ENCODE measurements at regions not wholly inside any gene's neighbourhood (a gene's known extent, or its start where the extent isn't known, plus 50 kb on each side); places are given as distances from the start of the nearest gene placed in this dataset.

DNA sequence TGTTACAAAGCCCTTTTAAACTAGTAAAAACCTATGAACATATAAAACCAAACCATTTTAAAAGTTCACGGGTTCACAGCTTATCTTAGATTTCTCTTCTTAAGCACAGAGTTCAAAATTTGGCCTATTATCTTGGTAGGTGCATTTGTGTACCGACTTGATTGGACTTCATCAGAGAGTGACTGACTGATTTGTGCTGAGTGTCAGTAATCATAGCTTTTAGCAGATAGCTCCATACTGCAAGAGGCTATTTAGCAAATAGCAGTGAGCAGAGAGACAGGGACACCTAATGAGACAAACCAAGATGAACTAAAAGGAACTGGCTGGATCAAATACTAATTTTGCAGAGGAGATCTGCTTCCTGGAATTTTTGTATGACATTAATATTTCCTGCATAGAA lies 274.5 kb downstream of the PRR16 start:
- intact Hi-C loops (cut with DNase I): no loop called here
- no peak for ATAC-seq
- no peak for DNase-seq

DNA sequence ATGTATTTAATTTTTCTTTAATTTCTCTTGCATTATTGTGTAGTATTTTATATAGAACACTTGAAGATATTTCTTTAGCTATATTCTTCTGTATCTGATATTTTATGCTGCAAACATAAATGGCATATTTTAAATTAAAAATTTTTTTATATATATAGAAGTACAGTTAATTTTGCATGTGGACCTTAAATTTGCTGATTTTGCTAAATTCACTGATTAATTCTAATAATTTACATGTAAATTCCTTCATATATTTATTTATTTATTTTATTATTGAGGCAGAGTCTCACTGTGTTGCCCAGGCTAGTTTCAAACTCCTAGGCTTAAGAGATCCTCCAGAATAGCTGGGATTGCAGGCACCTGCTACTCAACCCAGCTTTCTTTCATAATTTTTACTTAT lies 276.9 kb downstream of the PRR16 start:
- Histone ChIP-seq H3K4me1 (no peaks in the 10 kb centered on the region), H3K27me3 (no peaks in the 10 kb centered on the region), H3K36me3 (no peaks in the 10 kb centered on the region), H3K27ac (no peak overlapping the region), H3K9me3 (no peaks in the 10 kb centered on the region), H3K4me3 (no peak overlapping the region)
- DNase-seq (no peak), ATAC-seq (no peak)
- TF ChIP-seq, protein P1, sequence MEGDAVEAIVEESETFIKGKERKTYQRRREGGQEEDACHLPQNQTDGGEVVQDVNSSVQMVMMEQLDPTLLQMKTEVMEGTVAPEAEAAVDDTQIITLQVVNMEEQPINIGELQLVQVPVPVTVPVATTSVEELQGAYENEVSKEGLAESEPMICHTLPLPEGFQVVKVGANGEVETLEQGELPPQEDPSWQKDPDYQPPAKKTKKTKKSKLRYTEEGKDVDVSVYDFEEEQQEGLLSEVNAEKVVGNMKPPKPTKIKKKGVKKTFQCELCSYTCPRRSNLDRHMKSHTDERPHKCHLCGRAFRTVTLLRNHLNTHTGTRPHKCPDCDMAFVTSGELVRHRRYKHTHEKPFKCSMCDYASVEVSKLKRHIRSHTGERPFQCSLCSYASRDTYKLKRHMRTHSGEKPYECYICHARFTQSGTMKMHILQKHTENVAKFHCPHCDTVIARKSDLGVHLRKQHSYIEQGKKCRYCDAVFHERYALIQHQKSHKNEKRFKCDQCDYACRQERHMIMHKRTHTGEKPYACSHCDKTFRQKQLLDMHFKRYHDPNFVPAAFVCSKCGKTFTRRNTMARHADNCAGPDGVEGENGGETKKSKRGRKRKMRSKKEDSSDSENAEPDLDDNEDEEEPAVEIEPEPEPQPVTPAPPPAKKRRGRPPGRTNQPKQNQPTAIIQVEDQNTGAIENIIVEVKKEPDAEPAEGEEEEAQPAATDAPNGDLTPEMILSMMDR (IDR thresholded peaks at IDR 0.05): no peak
- TF ChIP-seq POLR2A (IDR thresholded peaks at IDR 0.05): no peak
- intact Hi-C loops (cut with DNase I): no loop called here

More for the DNA sequence above, 274.5 kb downstream of the PRR16 start:
- TF ChIP-seq POLR2A (IDR thresholded peaks at IDR 0.05): no peak
- TF ChIP-seq, protein P1 (IDR thresholded peaks at IDR 0.05): no peak
- Histone ChIP-seq H3K4me1 (no peaks in the 10 kb centered on the region), H3K27me3 (no peaks in the 10 kb centered on the region), H3K4me3 (no peak overlapping the region), H3K36me3 (no peaks in the 10 kb centered on the region), H3K9me3 (no peaks in the 10 kb centered on the region), H3K27ac (no peak overlapping the region)
- 40% methylated on average over 2 of the region's 2 CpGs for WGBS (ENCODE audit: insufficient coverage, low coverage, low lambda C conversion rate, missing lambda C conversion rate)

DNA sequence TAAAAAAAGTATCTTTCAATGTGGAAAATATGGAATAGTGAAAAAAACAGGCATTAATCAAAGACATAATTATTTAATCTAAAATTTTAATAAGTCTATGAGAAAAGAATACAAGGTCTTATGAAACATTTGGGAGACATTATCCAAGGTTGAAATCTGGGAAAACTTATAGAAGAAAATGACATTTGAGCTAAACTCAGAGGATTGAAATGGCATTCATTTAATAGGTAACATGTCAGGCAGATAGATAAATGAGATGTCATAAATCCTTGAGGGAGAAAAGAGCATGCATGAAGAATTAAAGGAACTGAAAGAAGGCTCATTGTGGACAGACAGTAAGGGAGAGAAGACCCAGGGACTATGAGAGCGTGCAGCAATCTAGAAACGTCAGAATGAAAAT lies 284.4 kb downstream of the PRR16 start:
- Histone ChIP-seq H3K36me3 (no peaks in the 10 kb centered on the region), H3K27me3 (no peaks in the 10 kb centered on the region), H3K27ac (no peak overlapping the region), H3K9me3 (no peaks in the 10 kb centered on the region), H3K4me1 (no peaks in the 10 kb centered on the region), H3K4me3 (no peak overlapping the region)
- ATAC-seq (no peak), DNase-seq (no peak)
- TF ChIP-seq POLR2A (IDR thresholded peaks at IDR 0.05): no peak
- TF ChIP-seq, protein P1 (IDR thresholded peaks at IDR 0.05): no peak
- WGBS (ENCODE audit: insufficient coverage, low coverage, low lambda C conversion rate, missing lambda C conversion rate): 34% methylated on average over 2 of the region's 2 CpGs
- intact Hi-C loops (cut with DNase I): no loop called here

DNA sequence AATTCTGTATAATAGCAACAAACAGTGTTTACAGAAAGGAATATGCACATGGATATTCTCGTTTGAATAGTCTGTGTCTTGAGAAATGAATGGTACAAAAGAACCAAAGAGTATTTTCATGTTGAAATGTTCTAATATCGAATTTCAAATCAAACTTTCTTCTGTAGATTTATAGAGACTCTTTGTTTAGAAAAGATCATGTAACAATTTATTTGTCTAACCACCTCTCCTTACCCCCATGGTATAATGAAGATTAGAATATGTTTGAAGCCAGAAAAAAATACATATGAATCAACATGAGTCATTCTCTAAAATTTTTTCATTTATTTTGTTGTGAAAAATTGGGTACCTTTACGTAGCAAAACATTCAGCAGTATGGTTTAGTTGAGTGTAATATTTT lies 285.6 kb downstream of the PRR16 start:
- Histone ChIP-seq H3K4me3 (no peak overlapping the region), H3K9me3 (no peaks in the 10 kb centered on the region), H3K4me1 (no peaks in the 10 kb centered on the region), H3K36me3 (no peaks in the 10 kb centered on the region), H3K27ac (no peak overlapping the region), H3K27me3 (no peaks in the 10 kb centered on the region)
- intact Hi-C loops (cut with DNase I): no loop called here
- DNase-seq: no peak
- no peak for TF ChIP-seq POLR2A (IDR thresholded peaks at IDR 0.05)
- TF ChIP-seq, protein P1 (IDR thresholded peaks at IDR 0.05): no peak
- no peak for ATAC-seq
- 33% methylated on average over 3 of the region's 3 CpGs for WGBS (ENCODE audit: insufficient coverage, low coverage, low lambda C conversion rate, missing lambda C conversion rate)

DNA sequence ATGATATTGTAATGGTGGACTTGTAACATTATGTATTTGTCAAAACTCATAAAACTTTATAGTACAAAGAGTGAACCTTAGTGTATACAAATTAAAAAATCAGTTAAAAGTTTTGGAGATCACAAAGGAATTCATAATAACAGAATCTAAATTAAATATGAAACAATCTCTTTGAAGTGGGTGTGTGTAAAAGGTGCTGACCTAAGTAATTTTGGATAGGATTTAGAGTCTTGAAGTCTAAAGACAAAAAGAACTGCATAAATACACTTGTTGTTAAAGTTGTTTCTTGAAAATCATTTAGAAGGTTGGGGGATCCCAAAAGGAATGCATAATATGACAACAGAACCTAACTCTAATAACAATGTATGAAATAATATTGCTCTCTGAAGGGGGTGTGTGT lies 295.5 kb downstream of the PRR16 start:
- ATAC-seq (no peak), DNase-seq (no peak)
- H3K27ac ChIP-seq: no peak overlapping the region
- H3K36me3 ChIP-seq: no peaks in the 10 kb centered on the region
- H3K27me3 ChIP-seq: no peaks in the 10 kb centered on the region
- intact Hi-C loops (cut with DNase I): no loop called here
- no peaks in the 10 kb centered on the region for H3K9me3 ChIP-seq
- TF ChIP-seq POLR2A (IDR thresholded peaks at IDR 0.05): no peak
- TF ChIP-seq, protein P1 (IDR thresholded peaks at IDR 0.05): no peak
- no peaks in the 10 kb centered on the region for H3K4me1 ChIP-seq
- no peak overlapping the region for H3K4me3 ChIP-seq
